H1 (cell line): ENCODE measurements at regions not wholly inside any gene's neighbourhood (a gene's known extent, or its start where the extent isn't known, plus 50 kb on each side); places are given as distances from the start of the nearest gene placed in this dataset.

Experiments used
- EZH2 ChIP-seq: fragments of 200-600 bp; sonication (generic); IDR thresholded peaks from 2 replicates; pipeline ENCODE4 v1.7.1; 2012; ENCODE audit warnings: low read depth, mild to moderate bottlenecking, moderate library complexity, low read length, inconsistent platforms; ENCODE audit not compliant: severe bottlenecking
- KDM1A ChIP-seq: fragments of 200-600, 300-600 bp; sonication (generic); IDR thresholded peaks from 2 replicates; pipeline ENCODE4 v1.7.1; 2016; ENCODE audit warnings: mild to moderate bottlenecking, low read length, borderline replicate concordance
- NANOG ChIP-seq: IDR thresholded peaks from 2 replicates; pipeline ENCODE4 v1.6.1; 2011; ENCODE audit warnings: low read length, low read depth, mild to moderate bottlenecking, inconsistent platforms; ENCODE audit not compliant: insufficient read depth, poor library complexity, severe bottlenecking
- POU5F1 ChIP-seq: IDR thresholded peaks from 2 replicates; pipeline ENCODE4 v1.6.1; 2011; ENCODE audit warnings: low read depth, mild to moderate bottlenecking, low read length, moderate library complexity
- RNF2 ChIP-seq: fragments of 200-900, 300-1000 bp; sonication (generic); IDR thresholded peaks from 2 replicates; pipeline ENCODE4 v1.7.1; 2016; ENCODE audit warnings: borderline replicate concordance, low read depth, mild to moderate bottlenecking, antibody characterized with exemption, low read length; ENCODE audit not compliant: poor library complexity, severe bottlenecking; ENCODE audit errors: missing control alignments
- SIRT6 ChIP-seq: IDR thresholded peaks from one replicate; pipeline ENCODE4 v1.7.1; 2012; ENCODE audit warnings: low read length, inconsistent platforms
- TF ChIP-seq, protein P1 (sequence below): fragments of 300-600 bp; sonication (generic); IDR thresholded peaks from 2 replicates; pipeline ENCODE4 v1.7.1; 2012; ENCODE audit warnings: low read length, moderate library complexity, mild to moderate bottlenecking, inconsistent platforms; ENCODE audit not compliant: insufficient replicate concordance

DNA sequence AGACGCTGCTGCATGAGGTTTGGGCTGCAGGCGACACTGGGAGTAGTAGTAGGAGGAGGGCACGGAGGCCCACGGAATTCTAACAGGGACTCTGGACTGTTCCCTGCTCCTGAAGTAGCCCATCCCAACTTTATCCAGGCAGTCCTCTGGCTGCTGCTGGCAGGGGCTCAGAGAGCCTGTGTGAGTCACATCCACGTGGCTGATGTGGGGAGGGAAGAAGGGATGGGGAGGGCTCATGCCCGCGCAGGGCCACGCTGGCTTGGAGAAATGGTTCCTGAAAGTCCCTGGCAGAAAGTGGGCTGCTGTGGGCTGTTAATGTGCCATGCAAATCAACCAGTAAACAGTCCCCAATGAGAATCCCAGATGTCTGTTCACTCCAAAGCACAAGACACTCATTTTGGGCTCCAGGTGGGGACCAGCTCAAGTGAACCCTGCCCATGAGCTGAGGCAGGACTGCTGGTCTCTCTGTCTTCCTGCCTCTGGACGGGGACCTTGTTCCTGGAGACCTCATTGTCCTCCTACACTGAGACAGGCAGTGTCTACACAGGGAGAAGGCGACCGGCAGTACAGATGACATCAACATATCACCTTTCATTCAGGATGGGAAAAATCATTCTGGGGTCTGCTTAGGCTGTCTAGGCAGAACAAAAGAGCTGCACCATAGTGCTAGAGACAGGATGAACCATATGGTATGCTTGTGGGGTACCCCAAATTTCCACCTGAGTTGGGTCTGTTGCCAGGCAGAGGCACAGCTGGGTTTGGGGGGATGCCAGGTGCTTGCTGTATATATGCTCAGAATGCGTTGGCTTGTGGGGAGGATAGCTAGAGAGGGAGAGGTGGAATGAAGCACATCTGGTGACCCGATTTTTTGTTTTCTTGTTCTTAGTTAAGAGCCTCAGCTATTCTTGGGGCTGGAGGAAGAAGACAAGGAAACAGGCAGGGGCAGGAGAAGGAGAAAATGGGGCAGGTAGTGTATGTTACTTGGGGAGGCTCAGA, 57.9 kb upstream of the FMOD start (continued):
- TF ChIP-seq RNF2 = no peak
- TF ChIP-seq SIRT6 = no peak
- no peak for TF ChIP-seq NANOG
- TF ChIP-seq, protein P1, sequence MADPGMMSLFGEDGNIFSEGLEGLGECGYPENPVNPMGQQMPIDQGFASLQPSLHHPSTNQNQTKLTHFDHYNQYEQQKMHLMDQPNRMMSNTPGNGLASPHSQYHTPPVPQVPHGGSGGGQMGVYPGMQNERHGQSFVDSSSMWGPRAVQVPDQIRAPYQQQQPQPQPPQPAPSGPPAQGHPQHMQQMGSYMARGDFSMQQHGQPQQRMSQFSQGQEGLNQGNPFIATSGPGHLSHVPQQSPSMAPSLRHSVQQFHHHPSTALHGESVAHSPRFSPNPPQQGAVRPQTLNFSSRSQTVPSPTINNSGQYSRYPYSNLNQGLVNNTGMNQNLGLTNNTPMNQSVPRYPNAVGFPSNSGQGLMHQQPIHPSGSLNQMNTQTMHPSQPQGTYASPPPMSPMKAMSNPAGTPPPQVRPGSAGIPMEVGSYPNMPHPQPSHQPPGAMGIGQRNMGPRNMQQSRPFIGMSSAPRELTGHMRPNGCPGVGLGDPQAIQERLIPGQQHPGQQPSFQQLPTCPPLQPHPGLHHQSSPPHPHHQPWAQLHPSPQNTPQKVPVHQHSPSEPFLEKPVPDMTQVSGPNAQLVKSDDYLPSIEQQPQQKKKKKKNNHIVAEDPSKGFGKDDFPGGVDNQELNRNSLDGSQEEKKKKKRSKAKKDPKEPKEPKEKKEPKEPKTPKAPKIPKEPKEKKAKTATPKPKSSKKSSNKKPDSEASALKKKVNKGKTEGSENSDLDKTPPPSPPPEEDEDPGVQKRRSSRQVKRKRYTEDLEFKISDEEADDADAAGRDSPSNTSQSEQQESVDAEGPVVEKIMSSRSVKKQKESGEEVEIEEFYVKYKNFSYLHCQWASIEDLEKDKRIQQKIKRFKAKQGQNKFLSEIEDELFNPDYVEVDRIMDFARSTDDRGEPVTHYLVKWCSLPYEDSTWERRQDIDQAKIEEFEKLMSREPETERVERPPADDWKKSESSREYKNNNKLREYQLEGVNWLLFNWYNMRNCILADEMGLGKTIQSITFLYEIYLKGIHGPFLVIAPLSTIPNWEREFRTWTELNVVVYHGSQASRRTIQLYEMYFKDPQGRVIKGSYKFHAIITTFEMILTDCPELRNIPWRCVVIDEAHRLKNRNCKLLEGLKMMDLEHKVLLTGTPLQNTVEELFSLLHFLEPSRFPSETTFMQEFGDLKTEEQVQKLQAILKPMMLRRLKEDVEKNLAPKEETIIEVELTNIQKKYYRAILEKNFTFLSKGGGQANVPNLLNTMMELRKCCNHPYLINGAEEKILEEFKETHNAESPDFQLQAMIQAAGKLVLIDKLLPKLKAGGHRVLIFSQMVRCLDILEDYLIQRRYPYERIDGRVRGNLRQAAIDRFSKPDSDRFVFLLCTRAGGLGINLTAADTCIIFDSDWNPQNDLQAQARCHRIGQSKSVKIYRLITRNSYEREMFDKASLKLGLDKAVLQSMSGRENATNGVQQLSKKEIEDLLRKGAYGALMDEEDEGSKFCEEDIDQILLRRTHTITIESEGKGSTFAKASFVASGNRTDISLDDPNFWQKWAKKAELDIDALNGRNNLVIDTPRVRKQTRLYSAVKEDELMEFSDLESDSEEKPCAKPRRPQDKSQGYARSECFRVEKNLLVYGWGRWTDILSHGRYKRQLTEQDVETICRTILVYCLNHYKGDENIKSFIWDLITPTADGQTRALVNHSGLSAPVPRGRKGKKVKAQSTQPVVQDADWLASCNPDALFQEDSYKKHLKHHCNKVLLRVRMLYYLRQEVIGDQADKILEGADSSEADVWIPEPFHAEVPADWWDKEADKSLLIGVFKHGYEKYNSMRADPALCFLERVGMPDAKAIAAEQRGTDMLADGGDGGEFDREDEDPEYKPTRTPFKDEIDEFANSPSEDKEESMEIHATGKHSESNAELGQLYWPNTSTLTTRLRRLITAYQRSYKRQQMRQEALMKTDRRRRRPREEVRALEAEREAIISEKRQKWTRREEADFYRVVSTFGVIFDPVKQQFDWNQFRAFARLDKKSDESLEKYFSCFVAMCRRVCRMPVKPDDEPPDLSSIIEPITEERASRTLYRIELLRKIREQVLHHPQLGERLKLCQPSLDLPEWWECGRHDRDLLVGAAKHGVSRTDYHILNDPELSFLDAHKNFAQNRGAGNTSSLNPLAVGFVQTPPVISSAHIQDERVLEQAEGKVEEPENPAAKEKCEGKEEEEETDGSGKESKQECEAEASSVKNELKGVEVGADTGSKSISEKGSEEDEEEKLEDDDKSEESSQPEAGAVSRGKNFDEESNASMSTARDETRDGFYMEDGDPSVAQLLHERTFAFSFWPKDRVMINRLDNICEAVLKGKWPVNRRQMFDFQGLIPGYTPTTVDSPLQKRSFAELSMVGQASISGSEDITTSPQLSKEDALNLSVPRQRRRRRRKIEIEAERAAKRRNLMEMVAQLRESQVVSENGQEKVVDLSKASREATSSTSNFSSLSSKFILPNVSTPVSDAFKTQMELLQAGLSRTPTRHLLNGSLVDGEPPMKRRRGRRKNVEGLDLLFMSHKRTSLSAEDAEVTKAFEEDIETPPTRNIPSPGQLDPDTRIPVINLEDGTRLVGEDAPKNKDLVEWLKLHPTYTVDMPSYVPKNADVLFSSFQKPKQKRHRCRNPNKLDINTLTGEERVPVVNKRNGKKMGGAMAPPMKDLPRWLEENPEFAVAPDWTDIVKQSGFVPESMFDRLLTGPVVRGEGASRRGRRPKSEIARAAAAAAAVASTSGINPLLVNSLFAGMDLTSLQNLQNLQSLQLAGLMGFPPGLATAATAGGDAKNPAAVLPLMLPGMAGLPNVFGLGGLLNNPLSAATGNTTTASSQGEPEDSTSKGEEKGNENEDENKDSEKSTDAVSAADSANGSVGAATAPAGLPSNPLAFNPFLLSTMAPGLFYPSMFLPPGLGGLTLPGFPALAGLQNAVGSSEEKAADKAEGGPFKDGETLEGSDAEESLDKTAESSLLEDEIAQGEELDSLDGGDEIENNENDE = no peak
- TF ChIP-seq EZH2 = no peak
- no peak for TF ChIP-seq KDM1A
- no peak for TF ChIP-seq POU5F1
